Adipocyte (in vitro differentiated cells): ENCODE measurements at regions not wholly inside any gene's neighbourhood (a gene's known extent, or its start where the extent isn't known, plus 50 kb on each side); places are given as distances from the start of the nearest gene placed in this dataset.
"Not testable (repeated sequence)": the region's sequence is repeated elsewhere in the genome, so short reads cannot be mapped to it uniquely, and the experiment has no call there.

ENCODE experiments used
- DNase-seq: peaks from one replicate; pipeline ENCODE4 v3.0.0-alpha.2; 2015; ENCODE audit warnings: low read depth
- H3K27me3 ChIP-seq: replicated peaks from 2 replicates; pipeline ENCODE4 v1.7.0; 2013; ENCODE audit warnings: mild to moderate bottlenecking, low read length, moderate library complexity; ENCODE audit not compliant: control insufficient read depth, insufficient read depth
- H3K36me3 ChIP-seq: 2 replicates; pipeline ENCODE4 v1.7.0; 2013; ENCODE audit warnings: low read length, mild to moderate bottlenecking, moderate library complexity; ENCODE audit not compliant: control insufficient read depth, insufficient read depth, severe bottlenecking
- H3K4me1 ChIP-seq: 2 replicates; pipeline ENCODE4 v1.7.0; 2013; ENCODE audit warnings: mild to moderate bottlenecking, low read length, moderate library complexity; ENCODE audit not compliant: control insufficient read depth, insufficient read depth
- H3K4me3 ChIP-seq: 2 replicates; pipeline ENCODE4 v1.7.0; 2013; ENCODE audit warnings: mild to moderate bottlenecking, low read length, moderate library complexity
- H3K9ac ChIP-seq: 2 replicates; pipeline ENCODE4 v1.7.0; 2013; ENCODE audit warnings: mild to moderate bottlenecking, low read length, moderate library complexity
- H3K9me3 ChIP-seq: 2 replicates; pipeline ENCODE4 v1.7.0; 2013; ENCODE audit warnings: mild to moderate bottlenecking, low read length, moderate library complexity; ENCODE audit not compliant: control insufficient read depth

DNA sequence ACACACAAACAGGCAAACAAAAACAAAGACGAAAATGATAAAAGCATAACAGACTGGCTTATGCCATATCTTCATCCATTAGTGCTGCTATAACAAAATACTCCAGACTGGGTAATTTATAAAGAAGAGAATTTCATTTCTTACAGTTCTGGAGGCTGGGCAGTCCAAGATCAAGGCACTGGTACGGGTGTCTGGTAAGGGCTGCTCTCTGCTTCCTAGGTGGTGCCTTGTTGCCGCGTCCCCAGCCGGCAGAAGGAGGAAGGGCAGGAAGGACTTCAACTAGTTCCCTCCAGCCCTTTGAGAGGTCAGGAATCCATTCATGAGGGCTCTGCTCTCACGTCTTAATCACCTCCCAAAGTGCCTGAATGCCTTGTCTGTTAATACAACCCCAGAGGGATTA is 122.6 kb downstream of the BOD1 start:
- peak overlapping the region; percentile 47 for H3K9ac ChIP-seq
- no peak overlapping the region for H3K4me3 ChIP-seq
- peaks cover 42% of the 10 kb centered on the region for H3K4me1 ChIP-seq
- no peaks in the 10 kb centered on the region for H3K27me3 ChIP-seq
- no peaks in the 10 kb centered on the region for H3K9me3 ChIP-seq
- H3K36me3 ChIP-seq = no peaks in the 10 kb centered on the region
- no peak for DNase-seq

DNA sequence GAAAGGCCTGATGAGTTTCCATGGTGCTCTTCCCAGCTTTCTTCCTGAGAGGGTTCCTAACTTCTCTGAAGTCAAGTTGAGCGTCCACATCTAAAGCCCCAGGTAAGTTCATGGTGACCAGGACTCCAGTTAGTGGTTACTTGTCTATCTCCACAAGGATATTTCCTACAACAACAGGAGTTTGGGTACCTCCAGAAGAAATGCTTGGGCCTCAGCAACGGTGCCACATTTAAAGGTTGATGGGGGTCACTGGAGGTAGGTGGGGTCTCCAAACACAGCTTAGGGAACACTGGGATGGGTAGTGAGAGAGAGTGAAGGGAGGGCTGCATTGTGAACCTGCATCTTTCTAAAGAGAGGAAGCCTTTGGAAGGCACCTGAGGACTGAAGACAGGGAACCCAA is 123.4 kb downstream of the BOD1 start:
- Histone ChIP-seq H3K27me3 (no peaks in the 10 kb centered on the region), H3K4me3 (no peak overlapping the region), H3K36me3 (no peaks in the 10 kb centered on the region), H3K9me3 (no peaks in the 10 kb centered on the region), H3K4me1 (peaks cover 34% of the 10 kb centered on the region), H3K9ac (no peak overlapping the region)
- DNase-seq = no peak

DNA sequence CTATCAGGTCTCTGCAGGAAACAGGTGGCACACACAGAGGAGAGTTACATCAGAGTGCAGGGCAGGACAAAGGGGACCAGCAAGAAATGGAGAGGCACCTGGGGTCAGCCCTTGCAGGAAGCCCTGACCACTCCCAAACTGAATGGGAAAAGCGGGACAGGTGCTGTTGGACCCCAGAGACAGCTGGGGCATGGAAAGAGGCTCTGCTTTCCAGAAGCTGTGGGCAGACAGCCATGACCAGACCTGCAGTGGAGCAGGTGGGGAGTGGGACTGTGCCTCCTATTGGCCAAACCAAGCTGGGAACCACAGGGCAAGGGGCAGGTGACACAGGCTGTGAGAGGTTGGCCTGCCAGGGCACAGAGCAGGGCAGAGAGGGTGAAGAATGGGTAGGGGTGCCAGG is 125.8 kb downstream of the BOD1 start:
- Histone ChIP-seq H3K4me3 (no peak overlapping the region), H3K27me3 (no peaks in the 10 kb centered on the region), H3K9ac (no peak overlapping the region), H3K4me1 (peaks cover 14% of the 10 kb centered on the region), H3K9me3 (no peaks in the 10 kb centered on the region), H3K36me3 (no peaks in the 10 kb centered on the region)
- no peak for DNase-seq

DNA sequence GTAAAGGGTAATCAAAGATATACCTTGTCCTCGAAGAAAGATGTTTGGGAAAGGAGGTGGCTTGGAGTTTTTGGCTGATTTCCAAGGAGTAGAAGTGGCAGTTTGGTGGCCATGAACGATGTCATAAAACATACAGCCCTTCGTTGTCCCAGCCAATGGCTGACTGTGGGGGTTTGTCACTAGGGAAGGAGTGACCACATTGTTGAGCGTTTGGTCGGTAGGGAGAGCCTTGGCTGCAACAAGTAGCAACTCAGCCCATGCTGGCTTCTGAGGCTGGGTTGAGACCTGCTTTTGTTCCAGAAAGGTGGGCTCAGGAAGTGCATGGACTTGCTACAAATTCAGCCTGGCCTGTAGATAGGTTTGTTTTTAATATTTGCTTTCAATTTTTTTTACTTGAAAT is 128.3 kb downstream of the BOD1 start:
- Histone ChIP-seq H3K9ac (no peak overlapping the region), H3K9me3 (no peaks in the 10 kb centered on the region)

DNA sequence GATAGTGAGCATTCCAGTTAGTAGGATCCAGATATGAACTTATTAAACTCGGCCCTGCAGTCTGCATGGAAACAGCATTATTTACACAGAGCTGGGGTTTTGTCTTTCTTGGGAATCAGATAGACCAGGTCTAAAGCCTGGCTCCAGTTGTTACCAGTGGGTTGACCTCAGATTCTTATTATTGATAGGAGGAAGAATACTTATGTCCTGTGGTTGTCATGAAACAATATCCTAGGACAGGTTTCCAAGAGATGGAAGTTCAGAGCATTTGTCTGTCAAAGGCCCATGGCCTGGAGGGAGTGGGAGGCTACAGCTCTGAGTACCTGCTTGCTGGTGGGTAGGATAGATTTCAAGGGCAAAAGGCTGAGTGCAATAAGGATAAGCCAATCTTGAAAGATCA is 129.2 kb downstream of the BOD1 start:
- Histone ChIP-seq H3K4me1 (no peaks in the 10 kb centered on the region), H3K27me3 (no peaks in the 10 kb centered on the region), H3K9ac (no peak overlapping the region), H3K36me3 (no peaks in the 10 kb centered on the region), H3K9me3 (no peaks in the 10 kb centered on the region), H3K4me3 (no peak overlapping the region)
- DNase-seq = no peak

More for the DNA sequence above, 128.3 kb downstream of the BOD1 start:
- H3K27me3 ChIP-seq = no peaks in the 10 kb centered on the region
- no peak overlapping the region for H3K4me3 ChIP-seq
- H3K4me1 ChIP-seq = no peaks in the 10 kb centered on the region
- no peak for DNase-seq
- H3K36me3 ChIP-seq = no peaks in the 10 kb centered on the region

DNA sequence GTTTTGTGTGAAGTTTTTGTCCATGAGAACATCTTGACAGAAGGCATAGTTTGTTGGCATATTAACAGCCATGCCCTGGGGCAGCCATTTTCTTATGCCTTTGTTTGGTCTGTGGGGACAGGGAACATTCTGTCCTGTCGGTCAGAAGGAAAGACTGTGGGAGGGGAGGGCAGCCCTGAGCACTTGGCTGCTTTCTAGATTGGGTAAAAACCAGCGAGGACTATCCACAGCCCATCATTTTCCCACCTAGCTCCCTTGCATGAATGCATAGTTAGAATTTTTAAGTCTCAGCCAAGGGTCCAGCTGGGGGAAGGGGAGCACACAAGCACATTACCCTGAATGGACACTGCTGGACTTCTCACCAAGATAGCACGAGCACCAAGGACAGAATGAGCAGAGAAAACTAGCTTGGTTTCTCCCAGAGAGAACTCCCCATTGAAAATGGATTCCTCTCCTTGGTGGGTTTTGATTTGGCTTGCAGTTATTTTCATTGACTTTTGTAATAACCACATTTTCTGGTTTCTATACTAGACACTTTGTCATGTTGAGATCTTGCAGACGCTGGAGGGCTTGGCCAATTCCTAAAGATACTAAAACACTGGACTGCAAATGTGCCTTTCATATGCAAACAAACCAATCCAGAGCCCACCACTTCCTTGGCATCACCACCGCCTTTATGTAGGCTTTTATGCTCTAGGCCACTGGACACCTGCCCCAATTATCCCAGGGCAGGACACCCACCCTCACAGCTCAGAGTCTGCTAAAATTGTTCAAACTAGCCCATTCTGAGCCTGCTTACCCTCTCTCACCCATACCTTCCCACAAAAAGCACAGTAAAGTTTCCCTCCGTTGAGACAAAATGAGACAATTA is 129.9 kb downstream of the BOD1 start:
- H3K27me3 ChIP-seq = no peaks in the 10 kb centered on the region
- H3K4me3 ChIP-seq = no peak overlapping the region
- DNase-seq = peak; percentile 49
- H3K36me3 ChIP-seq = no peaks in the 10 kb centered on the region
- H3K4me1 ChIP-seq = no peaks in the 10 kb centered on the region
- H3K9ac ChIP-seq = no peak overlapping the region
- H3K9me3 ChIP-seq = no peaks in the 10 kb centered on the region

DNA sequence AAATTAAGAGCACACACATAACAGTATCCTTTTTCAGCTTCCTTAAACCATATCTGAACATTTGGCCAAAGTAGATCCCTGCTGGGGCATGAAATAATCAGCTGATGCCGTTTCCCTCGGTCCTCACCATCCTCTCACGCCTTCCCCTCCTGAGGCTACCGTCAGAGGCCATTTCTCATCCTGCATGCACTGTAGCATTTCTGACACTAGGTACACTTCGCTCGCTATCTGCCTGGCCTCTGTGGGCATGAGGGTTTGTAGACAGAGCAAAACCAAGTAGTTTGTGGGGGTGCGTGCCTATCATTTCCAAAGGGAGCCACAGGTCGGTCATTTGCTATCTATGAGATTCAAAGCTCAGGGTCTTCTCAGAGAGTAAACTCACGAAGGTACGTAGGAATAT is 131.9 kb downstream of the BOD1 start:
- H3K9ac ChIP-seq = no peak overlapping the region
- no peak overlapping the region for H3K4me3 ChIP-seq
- H3K9me3 ChIP-seq = no peaks in the 10 kb centered on the region
- no peak for DNase-seq
- no peaks in the 10 kb centered on the region for H3K36me3 ChIP-seq
- peaks cover 3% of the 10 kb centered on the region for H3K4me1 ChIP-seq
- H3K27me3 ChIP-seq = no peaks in the 10 kb centered on the region

DNA sequence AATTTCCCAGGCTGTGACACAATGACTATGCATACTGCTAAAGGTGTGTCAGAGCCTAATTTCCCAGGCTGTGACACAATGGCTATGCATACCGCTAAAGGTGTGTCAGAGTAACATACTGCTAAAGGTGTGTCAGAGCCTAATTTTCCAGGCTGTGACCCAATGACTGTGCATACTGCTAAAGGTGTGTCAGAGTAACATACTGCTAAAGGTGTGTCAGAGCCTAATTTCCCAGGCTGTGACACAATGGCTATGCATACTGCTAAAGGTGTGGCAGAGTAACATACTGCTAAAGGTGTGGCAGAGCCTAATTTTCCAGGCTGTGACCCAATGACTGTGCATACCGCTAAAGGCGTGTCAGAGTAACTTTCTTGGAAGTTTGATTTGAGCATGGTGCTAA is 132.9 kb downstream of the BOD1 start:
- H3K27me3 ChIP-seq, DNase-seq, H3K4me1 ChIP-seq, H3K4me3 ChIP-seq, H3K9ac ChIP-seq, H3K9me3 ChIP-seq, H3K36me3 ChIP-seq: not testable (repeated sequence)

DNA sequence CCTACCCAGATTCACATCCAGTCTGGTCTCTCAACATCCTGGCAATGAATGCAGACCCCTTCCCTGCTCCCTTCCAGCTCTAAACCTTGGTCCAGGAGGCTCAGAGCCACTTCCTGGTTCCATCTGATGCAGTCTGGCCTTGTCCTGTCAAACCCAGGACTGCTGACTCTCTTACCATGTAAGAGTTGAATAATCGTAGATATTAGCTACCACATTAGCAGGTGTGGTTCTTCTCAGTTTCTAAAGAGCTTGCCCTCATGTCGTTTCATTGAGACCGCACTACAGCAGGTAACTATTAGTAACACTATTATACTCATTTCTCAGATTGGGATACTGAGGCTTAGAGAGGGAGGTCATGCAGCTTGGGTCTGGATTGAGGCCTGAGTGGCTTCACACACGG is 133.3 kb downstream of the BOD1 start:
- Histone ChIP-seq H3K4me1 (peaks cover 6% of the 10 kb centered on the region), H3K4me3 (no peak overlapping the region), H3K9me3 (no peaks in the 10 kb centered on the region), H3K36me3 (no peaks in the 10 kb centered on the region), H3K27me3 (no peaks in the 10 kb centered on the region), H3K9ac (no peak overlapping the region)
- DNase-seq = no peak

DNA sequence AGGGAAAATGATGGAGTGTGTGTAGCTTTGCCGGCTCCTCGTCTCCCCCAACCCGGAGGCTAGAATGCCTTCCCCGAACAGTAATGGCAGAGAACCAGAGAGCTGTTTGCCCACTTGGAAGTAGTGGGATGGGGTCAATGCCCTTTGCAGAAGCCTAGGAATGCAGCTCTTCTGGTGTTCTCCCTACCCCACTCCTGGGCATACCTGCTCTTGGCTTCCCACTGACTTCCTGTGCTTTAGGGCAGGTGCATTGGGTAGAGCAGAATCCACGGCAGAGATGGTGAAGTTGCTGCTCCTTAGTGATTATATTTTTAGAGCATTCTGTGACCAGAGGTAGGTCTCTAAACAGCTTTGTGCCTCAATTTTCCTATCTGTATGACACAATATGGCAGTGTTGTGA is 134.6 kb downstream of the BOD1 start:
- H3K4me1 ChIP-seq = peaks cover 16% of the 10 kb centered on the region
- H3K4me3 ChIP-seq = no peak overlapping the region
- no peaks in the 10 kb centered on the region for H3K9me3 ChIP-seq
- H3K9ac ChIP-seq = no peak overlapping the region
- H3K27me3 ChIP-seq = no peaks in the 10 kb centered on the region
- no peaks in the 10 kb centered on the region for H3K36me3 ChIP-seq
- DNase-seq = no peak

DNA sequence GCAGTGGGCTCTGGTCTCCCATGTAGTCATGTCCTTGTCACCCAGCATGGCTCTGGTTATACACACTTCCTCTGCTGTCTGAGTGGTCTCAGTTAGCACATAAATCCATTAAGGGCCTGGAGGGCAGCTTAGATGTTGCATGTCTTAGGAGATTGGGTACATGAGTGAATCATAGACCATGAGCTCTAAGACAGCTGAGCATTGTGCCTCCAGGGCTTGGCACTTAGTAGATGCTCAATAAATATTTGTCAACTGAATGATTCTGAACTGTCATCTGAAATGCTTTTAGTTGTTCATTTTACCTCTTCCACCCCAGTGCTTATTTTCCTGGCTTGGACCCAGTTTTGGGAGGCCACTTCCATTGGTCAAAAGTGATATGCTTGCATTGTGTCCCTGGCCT is 135.6 kb downstream of the BOD1 start:
- H3K36me3 ChIP-seq = no peaks in the 10 kb centered on the region
- DNase-seq = no peak
- peaks cover 16% of the 10 kb centered on the region for H3K4me1 ChIP-seq
- no peaks in the 10 kb centered on the region for H3K27me3 ChIP-seq
- H3K9ac ChIP-seq = no peak overlapping the region
- H3K4me3 ChIP-seq = no peak overlapping the region
- H3K9me3 ChIP-seq = no peaks in the 10 kb centered on the region

DNA sequence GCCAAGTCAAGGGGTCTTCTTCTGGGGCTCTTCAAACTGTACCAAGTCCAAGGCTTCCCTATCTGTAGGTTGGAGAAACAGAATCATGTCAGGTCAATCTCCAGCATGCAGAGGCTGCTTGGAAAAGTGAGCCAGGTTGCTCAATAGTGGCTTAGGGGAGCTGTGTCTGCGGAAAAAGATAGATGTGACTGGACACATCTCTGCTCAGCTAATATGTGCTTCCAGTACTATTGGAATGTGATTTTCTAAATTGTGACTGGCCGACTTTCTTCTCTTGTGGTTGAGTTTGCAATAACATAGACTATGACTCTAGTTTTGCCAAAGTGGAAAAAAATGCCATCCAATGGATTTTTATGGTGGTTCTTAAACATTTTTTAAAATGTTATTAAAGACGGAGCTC is 136.7 kb downstream of the BOD1 start:
- no peaks in the 10 kb centered on the region for H3K9me3 ChIP-seq
- peak; percentile 58 for DNase-seq
- H3K9ac ChIP-seq = no peak overlapping the region
- peaks cover 26% of the 10 kb centered on the region for H3K4me1 ChIP-seq
- H3K4me3 ChIP-seq = no peak overlapping the region
- no peaks in the 10 kb centered on the region for H3K36me3 ChIP-seq
- H3K27me3 ChIP-seq = no peaks in the 10 kb centered on the region
